ENCODE measurements at regions not wholly inside any gene's neighbourhood (a gene's known extent, or its start where the extent isn't known, plus 50 kb on each side); places are given as distances from the start of the nearest gene placed in this dataset.

- in situ Hi-C loops (cut with MboI; ENCODE audit: low sequenced_read_pairs), result no loop called here
These were observed 299.9 kb downstream of the FAT3 start for GRCh38 chr11:92524542-92524941.

DNA sequence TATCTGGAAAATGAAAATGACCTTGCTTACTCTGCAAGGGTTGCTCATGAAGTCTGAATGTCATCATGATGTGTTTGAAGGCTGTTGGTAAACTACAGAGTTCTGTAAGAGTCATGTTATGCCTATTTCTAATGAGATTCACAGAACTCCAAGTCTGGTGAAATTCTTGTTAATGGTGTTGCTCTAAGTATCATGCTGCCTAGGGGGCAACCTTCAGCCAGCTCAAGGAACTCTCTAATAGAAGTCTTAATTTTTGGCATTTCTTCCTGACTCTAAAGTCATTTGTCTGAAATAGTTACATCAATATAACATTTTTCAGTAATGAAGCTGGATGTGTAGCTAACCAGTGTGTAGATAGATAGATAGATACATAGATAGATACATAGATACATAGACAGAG is 302.8 kb downstream of the FAT3 start:
- in situ Hi-C loops (cut with MboI; ENCODE audit: low sequenced_read_pairs), result no loop called here

DNA sequence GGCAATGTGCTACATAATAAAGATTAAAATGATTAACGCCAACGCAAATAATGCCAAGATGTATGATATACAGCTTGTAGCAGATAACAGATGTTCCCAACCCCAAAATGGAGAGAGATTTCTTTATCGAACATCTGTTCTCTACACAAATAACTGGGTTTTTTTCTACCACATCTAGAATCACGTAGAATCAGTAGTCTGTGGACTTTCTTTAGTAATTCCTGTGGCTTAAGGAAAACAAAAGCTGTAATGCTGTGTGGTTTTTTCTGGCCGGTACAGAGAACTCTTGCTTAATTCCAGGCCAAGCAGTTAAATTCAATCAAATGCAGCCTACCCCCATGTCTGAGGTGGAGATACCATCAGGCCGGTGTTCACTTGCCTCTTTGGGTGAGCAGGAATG is 303.4 kb downstream of the FAT3 start:
- in situ Hi-C loops (cut with MboI; ENCODE audit: low sequenced_read_pairs), result no loop called here

DNA sequence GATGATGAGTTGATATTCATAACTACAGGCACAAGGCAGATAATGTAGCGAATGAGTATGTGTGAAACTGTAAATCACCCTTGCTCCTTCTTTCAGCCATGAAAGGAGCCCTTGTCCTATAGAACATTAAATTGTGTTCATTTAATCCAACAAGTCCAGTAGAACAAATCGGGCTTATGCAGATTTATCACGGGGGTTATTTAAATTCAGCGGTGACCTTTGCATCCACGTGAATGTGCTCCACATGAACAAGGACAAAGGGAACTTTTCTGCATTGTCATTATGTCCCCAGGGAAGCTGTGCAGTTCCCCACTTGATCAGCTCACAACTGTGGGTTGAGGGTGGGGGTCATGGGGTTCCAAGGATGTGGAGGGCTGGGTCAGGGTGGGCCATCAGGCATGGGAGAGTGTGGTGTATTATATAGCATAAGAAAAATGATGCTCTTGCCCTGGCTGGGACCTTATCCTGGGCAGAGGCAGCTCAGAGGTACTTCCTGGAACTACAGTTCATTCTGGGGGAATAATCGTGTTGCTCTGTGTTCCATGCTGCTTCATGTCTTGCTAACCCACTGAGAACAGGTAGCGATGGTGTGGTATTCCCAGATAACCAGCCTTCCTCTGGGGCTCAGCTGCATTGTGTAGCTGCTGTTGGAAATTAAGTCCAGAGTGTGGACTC is 306.6 kb downstream of the FAT3 start:
- in situ Hi-C loops (cut with MboI; ENCODE audit: low sequenced_read_pairs), result no loop called here

- in situ Hi-C loops (cut with MboI; ENCODE audit: low sequenced_read_pairs), result no loop called here
These were observed 309.2 kb downstream of the FAT3 start for GRCh38 chr11:92533657-92534335.

DNA sequence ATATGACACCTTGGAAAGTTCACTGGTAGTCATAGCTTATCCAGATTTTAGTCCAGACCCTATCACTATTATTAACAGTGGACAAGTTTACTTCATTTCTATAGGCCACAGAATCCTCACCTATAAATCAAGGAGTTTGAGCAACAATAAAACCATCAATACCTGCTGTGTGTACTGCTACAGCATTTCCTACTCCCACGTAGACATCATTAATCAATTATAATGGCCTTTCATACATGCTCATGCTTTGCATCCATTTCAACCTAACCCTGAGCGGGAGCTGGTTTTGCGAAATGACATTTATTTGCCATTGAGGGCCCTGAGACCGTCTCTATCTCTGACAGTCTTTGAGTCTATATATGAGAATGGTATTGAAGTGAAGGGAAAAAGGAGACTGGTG is 312.3 kb downstream of the FAT3 start:
- in situ Hi-C loops (cut with MboI; ENCODE audit: low sequenced_read_pairs), result no loop called here

DNA sequence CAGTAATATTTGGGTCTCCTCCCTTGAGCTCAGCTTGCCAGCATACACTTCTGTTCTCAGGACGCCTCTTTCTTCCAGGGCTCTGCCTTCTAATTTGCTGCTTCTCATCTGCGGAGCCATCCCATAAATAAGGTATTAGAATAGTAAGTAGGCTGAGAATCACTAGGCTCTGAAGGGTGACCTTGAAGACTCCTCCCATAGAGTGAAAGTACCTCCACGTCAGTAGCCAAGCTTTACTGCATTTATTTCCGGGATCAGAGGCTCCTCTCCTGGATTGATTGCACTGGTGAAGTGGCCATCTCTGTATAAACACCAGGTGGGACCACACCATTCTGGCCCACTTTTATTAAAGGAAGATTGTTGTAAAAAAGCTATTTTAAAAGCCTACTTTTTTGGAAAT is 315.5 kb downstream of the FAT3 start:
- in situ Hi-C loops (cut with MboI; ENCODE audit: low sequenced_read_pairs), result no loop called here

DNA sequence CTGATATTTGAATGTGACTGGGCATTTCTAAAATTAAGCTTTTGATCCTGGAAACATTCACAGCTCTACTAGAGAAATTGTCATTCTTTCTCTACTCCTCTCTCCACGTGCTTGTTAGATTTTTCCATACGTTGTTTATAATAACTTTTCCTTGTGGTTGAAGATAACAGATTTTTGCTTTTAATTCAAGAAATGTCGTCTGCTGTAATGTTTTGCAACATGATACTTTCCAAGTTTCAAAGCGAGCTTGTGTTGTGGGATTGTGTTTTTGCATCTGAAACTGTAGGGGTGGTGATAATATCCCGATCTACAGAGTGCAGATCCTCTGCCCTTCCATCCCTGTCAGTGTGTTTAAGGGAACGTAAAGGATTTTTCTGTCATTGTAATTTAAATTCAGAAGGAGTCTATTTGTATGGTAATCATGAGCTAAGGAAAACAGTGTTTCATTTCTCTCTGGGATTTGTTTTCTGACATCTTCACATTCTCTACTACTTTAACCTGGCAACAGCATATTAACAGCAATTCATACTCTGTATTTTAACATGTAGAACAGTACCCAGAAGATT is 321.4 kb downstream of the FAT3 start:
- in situ Hi-C loops (cut with MboI; ENCODE audit: low sequenced_read_pairs), result no loop called here

DNA sequence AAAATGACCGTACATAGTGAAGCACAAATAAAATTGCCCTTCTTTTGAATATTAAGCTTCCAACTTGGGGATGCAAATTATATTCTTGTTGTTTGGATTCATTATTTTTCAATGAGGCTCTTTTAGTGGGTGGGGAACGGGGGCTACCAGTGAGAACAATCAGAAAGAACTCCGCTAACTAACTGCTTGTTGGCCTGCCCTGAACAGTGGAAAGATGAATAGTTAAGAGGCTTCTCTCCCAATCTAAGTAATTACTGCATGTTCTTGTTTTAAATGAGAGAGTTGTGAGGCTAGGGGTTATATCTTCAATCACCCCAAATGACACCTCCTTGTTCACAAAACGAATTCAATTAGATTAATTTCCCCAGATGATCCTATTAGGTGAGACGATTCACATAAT is 322.0 kb downstream of the FAT3 start:
- in situ Hi-C loops (cut with MboI; ENCODE audit: low sequenced_read_pairs), result no loop called here

DNA sequence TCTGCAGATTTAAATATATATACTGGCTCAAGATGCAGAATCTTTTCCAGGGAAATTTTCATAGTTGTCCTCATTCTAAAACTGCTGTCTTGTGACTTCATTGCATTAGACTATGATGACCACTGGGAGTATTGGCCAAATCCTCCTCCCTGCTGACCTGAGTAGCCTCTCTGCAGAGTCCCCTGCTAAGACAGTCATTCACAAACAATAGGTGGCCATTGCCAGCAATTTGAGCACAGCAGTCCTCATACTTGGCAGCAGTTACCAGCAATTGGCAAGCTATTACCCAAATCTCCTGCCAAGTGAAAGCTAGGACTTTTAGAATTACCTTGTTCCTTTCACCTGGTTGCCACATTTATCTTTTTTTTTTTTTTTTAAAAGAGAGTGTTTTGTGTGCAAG is 325.8 kb downstream of the FAT3 start:
- in situ Hi-C loops (cut with MboI; ENCODE audit: low sequenced_read_pairs), result no loop called here

GRCh38 chr11:92550871-92551270 is 326.3 kb downstream of the FAT3 start:
- in situ Hi-C loops (cut with MboI; ENCODE audit: low sequenced_read_pairs), result no loop called here

DNA sequence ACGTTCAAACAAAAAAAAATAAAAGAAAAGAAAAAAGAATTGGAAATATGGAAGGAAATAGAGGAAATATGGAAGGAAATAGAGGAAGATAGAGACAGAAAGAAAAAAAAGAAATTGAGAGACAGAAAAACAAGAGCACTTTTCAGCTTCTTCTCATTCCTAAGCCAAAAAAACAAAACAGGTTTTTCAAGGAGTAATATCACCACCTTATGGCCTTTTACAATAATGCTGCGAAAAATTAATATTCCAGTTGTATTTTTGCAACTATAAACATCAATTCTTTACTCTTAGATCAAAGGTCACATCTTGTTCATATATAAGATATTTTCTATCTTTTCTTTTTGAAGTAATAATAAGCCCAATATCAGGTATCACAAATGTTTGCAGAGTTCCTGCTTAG is 328.3 kb downstream of the FAT3 start:
- in situ Hi-C loops (cut with MboI; ENCODE audit: low sequenced_read_pairs), result no loop called here

DNA sequence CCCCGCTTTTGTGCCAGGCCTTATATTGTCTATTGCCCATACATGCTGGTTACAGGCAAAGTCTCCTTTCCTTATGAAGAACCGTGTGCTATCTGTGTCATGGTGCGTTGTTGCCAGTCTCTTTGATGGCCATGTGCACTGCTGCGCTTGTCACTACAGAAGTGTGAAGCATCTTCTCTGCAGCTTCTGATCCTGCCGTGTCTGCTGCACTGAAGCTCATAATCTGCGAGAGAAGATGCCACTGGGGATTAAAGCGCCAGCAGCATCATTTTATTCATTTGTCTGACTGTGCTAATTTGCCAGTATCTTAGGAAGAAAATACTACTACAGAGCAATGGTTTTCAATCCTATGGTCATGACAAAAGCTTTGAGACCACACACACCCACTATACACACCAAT is 330.1 kb downstream of the FAT3 start:
- in situ Hi-C loops (cut with MboI; ENCODE audit: low sequenced_read_pairs), result no loop called here

DNA sequence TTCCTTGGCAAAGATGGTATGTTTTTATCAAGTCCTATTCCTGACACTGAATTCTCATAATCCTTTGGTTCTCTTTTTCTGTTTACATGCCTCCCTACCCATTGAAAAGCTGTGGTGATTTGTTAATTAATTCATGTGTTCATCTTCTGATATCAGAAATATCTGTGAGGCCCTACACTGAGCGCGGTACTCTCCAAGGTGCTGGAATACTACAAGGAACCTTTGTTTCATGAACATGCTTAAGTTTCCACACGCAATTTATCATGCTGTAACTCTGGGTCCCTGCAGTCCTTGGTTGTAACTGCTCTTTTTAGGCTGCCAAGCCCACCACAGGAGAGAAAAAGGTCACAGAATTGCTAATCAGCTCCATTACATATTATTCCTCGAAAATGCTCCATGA is 331.8 kb downstream of the FAT3 start:
- in situ Hi-C loops (cut with MboI; ENCODE audit: low sequenced_read_pairs), result no loop called here

DNA sequence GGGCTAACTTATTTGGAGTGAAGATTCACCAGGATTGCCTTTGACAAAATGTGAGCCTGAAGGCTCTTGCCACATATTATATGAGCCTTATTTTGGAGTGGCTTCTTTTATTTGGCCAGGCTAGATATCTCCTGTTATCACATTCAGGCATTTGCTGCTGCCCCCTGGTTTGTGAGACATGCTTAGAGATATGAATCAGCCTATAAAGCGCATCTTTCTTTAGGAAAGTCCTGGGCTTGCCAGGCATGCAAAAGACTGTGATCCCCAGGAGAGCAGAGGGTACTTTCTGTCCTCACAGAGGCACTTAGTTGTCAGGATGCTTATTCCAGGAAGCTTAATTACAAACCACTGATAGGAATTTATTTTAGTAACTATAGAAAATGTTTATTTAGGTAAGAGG is 333.3 kb downstream of the FAT3 start:
- in situ Hi-C loops (cut with MboI; ENCODE audit: low sequenced_read_pairs), result no loop called here

DNA sequence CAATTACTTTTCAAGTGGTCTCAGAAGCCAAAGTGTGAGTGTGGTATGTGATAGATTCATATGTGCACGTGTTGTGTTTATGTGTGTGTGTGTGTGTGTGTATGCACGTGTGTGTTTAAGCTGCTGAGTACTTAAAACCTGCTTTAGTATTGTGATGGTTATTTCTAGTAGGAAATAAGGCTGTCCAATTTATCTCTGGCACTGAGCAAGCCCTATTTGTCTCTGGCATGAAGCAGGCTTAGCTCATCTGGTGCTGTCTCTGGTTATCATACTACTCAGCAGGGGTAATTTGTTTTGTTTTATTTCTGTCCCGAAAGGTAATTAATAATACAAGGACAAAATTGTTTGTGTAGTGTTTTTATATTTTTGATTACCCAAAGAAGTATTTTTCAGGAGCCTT is 333.7 kb downstream of the FAT3 start:
- in situ Hi-C loops (cut with MboI; ENCODE audit: low sequenced_read_pairs), result no loop called here

DNA sequence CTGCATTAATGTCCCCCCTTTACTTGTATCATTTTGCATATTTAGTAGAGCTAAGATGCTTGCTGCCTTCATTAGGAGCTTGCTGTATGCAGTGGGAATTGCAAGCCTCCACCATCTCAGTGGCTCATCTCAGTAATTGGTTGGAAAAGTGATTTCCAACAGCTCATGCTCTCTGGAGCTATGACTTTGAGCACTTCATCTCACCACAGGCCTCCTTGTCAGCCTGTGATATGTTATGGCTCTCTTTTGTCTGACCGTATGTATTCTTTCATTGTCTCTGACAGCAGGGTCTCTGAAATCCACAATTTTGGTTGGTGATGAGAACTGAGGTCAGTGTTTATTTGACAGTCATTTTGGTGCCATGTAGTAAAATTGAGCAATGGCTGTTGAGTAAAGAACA is 345.1 kb downstream of the FAT3 start:
- in situ Hi-C loops (cut with MboI; ENCODE audit: low sequenced_read_pairs), result no loop called here

GRCh38 chr11:92572559-92572958 is 347.9 kb downstream of the FAT3 start:
- in situ Hi-C loops (cut with MboI; ENCODE audit: low sequenced_read_pairs), result no loop called here

- in situ Hi-C loops (cut with MboI; ENCODE audit: low sequenced_read_pairs), result no loop called here
These were observed 351.7 kb downstream of the FAT3 start for GRCh38 chr11:92576315-92576714.

- in situ Hi-C loops (cut with MboI; ENCODE audit: low sequenced_read_pairs), result no loop called here
These were observed 356.3 kb downstream of the FAT3 start for GRCh38 chr11:92580908-92581307.

GRCh38 chr11:92588393-92588792 is 363.8 kb downstream of the FAT3 start:
- in situ Hi-C loops (cut with MboI; ENCODE audit: low sequenced_read_pairs), result no loop called here

- in situ Hi-C loops (cut with MboI; ENCODE audit: low sequenced_read_pairs), result no loop called here
These were observed 364.9 kb downstream of the FAT3 start for GRCh38 chr11:92589512-92589911.

- in situ Hi-C loops (cut with MboI; ENCODE audit: low sequenced_read_pairs), result no loop called here
These were observed 366.9 kb downstream of the FAT3 start for GRCh38 chr11:92591521-92591920.

Measured in HL-60/S4 treated with phorbol 12-myristate 13-acetate at 8.2 ng/mL for 4 days and 3 days (cell line).